OCI-LY1 (cell line): ENCODE measurements at regions not wholly inside any gene's neighbourhood (a gene's known extent, or its start where the extent isn't known, plus 50 kb on each side); places are given as distances from the start of the nearest gene placed in this dataset.

Source experiments
- EZH2 ChIP-seq: fragments of 200-600 bp; sonication (generic), shearing (Covaris generic); IDR thresholded peaks from 2 replicates; pipeline ENCODE4 v1.8.0; 2017; ENCODE audit warnings: borderline replicate concordance, mixed run types, mild to moderate bottlenecking, antibody characterized with exemption, low read length, moderate library complexity, mixed read lengths
- TF ChIP-seq, protein P1 (sequence below): fragments of 200-600 bp; sonication (generic), shearing (Covaris generic); IDR thresholded peaks from 2 replicates; pipeline ENCODE4 v1.5.1; 2017; ENCODE audit warnings: mild to moderate bottlenecking, antibody characterized with exemption, low read length, moderate library complexity, mixed read lengths

DNA sequence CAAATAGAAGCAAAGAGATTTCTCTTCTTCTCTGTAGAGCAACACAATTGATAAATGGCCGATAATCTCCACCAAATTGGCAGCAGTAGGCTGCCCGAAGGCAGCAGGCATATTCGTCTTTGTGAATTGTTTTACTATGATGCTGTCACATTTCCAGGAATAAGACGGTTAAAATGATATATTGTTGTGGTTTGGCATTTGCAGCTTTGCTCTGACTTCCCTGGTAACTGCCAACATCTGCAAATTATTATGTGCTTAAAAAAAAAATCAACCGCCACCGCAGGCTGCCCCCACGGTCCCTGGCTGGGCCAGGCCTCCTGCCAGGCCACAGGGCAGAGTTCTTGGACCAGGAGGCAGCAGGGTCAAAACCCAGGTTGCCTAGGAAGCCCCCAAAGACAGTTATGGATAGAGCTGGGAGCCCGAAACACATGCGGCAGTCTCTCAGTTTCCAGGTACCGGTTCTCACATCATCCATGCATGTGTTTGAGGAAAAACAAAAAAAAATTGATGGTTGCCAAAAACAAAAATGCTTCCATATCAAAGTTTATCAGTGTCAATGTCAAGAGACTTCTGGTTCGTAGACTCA is 179.3 kb downstream of the ETS2 start:
- TF ChIP-seq EZH2: no peak
- TF ChIP-seq, protein P1, sequence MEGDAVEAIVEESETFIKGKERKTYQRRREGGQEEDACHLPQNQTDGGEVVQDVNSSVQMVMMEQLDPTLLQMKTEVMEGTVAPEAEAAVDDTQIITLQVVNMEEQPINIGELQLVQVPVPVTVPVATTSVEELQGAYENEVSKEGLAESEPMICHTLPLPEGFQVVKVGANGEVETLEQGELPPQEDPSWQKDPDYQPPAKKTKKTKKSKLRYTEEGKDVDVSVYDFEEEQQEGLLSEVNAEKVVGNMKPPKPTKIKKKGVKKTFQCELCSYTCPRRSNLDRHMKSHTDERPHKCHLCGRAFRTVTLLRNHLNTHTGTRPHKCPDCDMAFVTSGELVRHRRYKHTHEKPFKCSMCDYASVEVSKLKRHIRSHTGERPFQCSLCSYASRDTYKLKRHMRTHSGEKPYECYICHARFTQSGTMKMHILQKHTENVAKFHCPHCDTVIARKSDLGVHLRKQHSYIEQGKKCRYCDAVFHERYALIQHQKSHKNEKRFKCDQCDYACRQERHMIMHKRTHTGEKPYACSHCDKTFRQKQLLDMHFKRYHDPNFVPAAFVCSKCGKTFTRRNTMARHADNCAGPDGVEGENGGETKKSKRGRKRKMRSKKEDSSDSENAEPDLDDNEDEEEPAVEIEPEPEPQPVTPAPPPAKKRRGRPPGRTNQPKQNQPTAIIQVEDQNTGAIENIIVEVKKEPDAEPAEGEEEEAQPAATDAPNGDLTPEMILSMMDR: no peak
